Left lung (tissue), 4 donors: ENCODE measurements at regions not wholly inside any gene's neighbourhood (a gene's known extent, or its start where the extent isn't known, plus 50 kb on each side); places are given as distances from the start of the nearest gene placed in this dataset.
A peak's percentile ranks its signal among the peaks of the same experiment; 100 is the strongest.

ENCODE experiments used
- ATAC-seq: fragments of 200-7000 bp; cut with Tn5 transposase; one replicate; pipeline ENCODE4 v1.9.1; 2020; ENCODE audit warnings: moderate library complexity
- DNase-seq, 4 donors: peaks; one replicate each; pipeline ENCODE4 v3.0.0-alpha.2; 2013 to 2020
- H3K27ac ChIP-seq, 2 donors: fragments of 200-600 bp; sonication (generic) in 1 of 2; one replicate each; pipeline versions ENCODE4 v1.5.0 to v1.8.0; 2020 to 2021
- H3K27me3 ChIP-seq, 2 donors: fragments of 200-600 bp; sonication (generic) in 1 of 2; one replicate each; pipeline versions ENCODE4 v1.5.0 to v1.8.0; 2020 to 2021
- H3K36me3 ChIP-seq, 2 donors: fragments of 200-600 bp; sonication (generic) in 1 of 2; one replicate each; pipeline versions ENCODE4 v1.5.0 to v1.8.0; 2020 to 2021
- H3K4me1 ChIP-seq, 2 donors: fragments of 200-600 bp; one replicate each; pipeline ENCODE4 v1.8.0; 2021
- H3K4me3 ChIP-seq, 2 donors: fragments of 200-600 bp; sonication (generic) in 1 of 2; one replicate each; pipeline versions ENCODE4 v1.5.0 to v1.8.0; 2020 to 2021; ENCODE audit warnings: mild to moderate bottlenecking in 1 of 2
- H3K9me3 ChIP-seq, 2 donors: fragments of 200-600 bp; sonication (generic) in 1 of 2; one replicate each; pipeline versions ENCODE4 v1.5.0 to v1.8.0; 2020 to 2021
- intact Hi-C, 2 donors: fragments of 100-400 bp; cut with DNase I; formaldehyde crosslinking; loops; one replicate each; pipeline versions ENCODE4 v1.11.2 to v1.14.2; 2022
- TF ChIP-seq, protein P1 (sequence below), 2 donors: fragments of 200-600 bp; sonication (generic) in 1 of 2; IDR thresholded peaks; one replicate each; pipeline versions ENCODE4 v1.5.0 to v1.8.0; 2021; ENCODE audit warnings: antibody characterized with exemption in 2 of 2
- donor health status: DM: no; HTN: yes; CAD: no.
- donor health status: DM: no; HTN: no; CAD: no.

DNA sequence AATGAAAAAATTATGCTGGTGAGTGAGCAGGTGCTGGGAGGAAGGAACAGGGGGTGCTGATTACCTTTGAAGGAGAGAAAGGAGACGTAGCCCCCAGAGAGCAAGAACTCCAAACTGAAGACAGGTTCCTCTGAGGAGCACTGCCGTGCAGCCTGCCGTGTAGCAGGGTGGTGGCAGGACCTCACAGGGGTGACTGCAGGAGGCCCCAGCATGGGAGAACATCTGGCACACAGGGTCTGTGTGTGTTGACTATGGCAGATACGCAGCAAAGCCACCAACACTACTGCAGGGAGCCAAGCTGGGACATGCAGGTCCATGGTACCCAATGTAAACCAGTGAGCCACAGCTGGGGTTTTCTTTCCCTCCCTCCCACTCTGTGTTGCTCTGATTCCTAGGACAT, 192.1 kb upstream of the PDE1C start:
- Histone ChIP-seq H3K4me3 (no peak overlapping the region), H3K27me3 (no peaks in the 10 kb centered on the region), H3K4me1 (no peaks in the 10 kb centered on the region), H3K9me3 (no peaks in the 10 kb centered on the region), H3K36me3 (no peaks in the 10 kb centered on the region), H3K27ac (no peak overlapping the region)
- ATAC-seq (no peak), DNase-seq (peak in 1 of 4 donors; percentile 27)
- intact Hi-C loops, result no loop called here
- TF ChIP-seq, protein P1, sequence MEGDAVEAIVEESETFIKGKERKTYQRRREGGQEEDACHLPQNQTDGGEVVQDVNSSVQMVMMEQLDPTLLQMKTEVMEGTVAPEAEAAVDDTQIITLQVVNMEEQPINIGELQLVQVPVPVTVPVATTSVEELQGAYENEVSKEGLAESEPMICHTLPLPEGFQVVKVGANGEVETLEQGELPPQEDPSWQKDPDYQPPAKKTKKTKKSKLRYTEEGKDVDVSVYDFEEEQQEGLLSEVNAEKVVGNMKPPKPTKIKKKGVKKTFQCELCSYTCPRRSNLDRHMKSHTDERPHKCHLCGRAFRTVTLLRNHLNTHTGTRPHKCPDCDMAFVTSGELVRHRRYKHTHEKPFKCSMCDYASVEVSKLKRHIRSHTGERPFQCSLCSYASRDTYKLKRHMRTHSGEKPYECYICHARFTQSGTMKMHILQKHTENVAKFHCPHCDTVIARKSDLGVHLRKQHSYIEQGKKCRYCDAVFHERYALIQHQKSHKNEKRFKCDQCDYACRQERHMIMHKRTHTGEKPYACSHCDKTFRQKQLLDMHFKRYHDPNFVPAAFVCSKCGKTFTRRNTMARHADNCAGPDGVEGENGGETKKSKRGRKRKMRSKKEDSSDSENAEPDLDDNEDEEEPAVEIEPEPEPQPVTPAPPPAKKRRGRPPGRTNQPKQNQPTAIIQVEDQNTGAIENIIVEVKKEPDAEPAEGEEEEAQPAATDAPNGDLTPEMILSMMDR (IDR thresholded peaks at IDR 0.05), result no peak

DNA sequence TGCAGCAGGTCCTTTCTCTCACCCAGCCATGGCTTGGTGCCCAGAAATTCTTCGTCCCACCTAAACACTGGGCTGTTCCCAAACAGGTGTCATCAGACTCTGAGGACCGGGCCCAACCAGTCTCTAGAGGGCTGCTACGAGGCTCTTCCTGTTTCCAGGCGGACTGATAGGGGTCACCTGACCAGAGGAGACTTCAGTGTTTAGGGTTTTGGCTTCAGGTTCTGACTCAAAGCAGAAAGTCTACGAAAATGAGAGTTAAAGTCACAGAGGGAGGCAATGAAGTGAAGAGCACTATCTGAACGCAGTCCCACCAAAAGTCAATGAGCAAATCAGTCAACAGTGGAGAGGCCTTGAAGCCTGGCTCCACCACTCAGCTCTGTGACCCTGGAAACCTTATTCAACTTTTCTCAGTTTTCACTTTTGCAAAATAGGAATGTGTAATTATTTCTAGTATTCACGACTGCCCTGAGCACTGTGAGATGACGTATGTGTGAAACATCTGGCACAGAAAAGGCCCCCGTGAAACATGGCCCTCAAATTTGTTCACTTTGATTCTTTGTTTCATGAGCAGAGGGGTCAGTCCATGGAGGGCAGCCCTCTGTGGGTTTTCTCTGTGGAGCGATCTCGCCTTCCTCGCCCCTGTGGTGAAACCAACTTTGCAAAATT, 189.9 kb upstream of the PDE1C start:
- Histone ChIP-seq H3K36me3 (no peaks in the 10 kb centered on the region), H3K4me1 (no peaks in the 10 kb centered on the region), H3K9me3 (no peaks in the 10 kb centered on the region), H3K27me3 (no peaks in the 10 kb centered on the region), H3K4me3 (no peak overlapping the region), H3K27ac (no peak overlapping the region)
- ATAC-seq, result no peak
- intact Hi-C loops, result no loop called here
- DNase-seq, result peak in 1 of 4 donors; percentile 13
- TF ChIP-seq, protein P1 (IDR thresholded peaks at IDR 0.05), result no peak

DNA sequence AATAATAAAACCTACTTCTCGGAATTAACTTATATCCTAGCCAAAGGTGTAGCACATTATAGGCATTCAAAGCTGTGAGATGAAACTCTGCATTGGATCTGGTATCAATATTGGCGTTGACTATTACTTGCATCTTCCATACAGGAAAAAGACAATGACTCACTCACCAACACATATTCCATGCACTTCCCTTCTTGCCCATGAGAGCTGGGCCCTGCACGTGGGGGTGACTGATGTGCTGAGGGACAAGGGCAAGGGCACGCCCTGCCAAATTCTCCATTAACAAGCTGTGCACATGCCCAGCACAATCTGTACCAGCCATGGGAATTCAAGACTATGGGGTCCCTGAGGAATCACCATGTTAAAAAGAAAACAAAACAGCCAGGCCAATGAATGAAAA, 188.1 kb upstream of the PDE1C start:
- TF ChIP-seq, protein P1 (IDR thresholded peaks at IDR 0.05), result no peak
- H3K27ac ChIP-seq, result no peak overlapping the region
- H3K4me1 ChIP-seq, result no peaks in the 10 kb centered on the region
- no peaks in the 10 kb centered on the region for H3K9me3 ChIP-seq
- ATAC-seq, result no peak
- no peaks in the 10 kb centered on the region for H3K27me3 ChIP-seq
- H3K4me3 ChIP-seq, result no peak overlapping the region
- intact Hi-C loops, result no loop called here
- DNase-seq, result no peak
- no peaks in the 10 kb centered on the region for H3K36me3 ChIP-seq

DNA sequence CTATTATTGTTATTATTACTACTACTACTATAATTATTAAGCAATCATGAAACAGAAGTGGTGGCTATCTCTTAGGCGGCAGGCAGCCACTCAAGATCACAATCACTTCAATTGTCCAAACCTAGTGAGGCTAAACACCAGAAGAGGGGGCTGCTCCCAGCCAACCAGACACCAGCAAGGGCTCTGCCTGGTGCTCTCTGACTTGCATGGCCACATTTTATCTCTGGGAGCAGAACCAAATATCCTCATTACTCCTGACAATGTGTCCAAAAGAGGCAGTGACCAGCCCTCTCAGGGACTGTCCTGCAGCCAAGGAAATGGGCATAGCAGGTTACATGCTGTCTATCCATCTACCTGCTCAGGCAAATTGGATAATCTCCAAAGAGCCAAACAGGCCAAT, 187.4 kb upstream of the PDE1C start:
- H3K4me1 ChIP-seq, result no peaks in the 10 kb centered on the region
- no peak for DNase-seq
- no peaks in the 10 kb centered on the region for H3K36me3 ChIP-seq
- H3K27ac ChIP-seq, result no peak overlapping the region
- no peaks in the 10 kb centered on the region for H3K27me3 ChIP-seq
- intact Hi-C loops, result no loop called here
- TF ChIP-seq, protein P1 (IDR thresholded peaks at IDR 0.05), result no peak
- ATAC-seq, result no peak
- no peak overlapping the region for H3K4me3 ChIP-seq
- H3K9me3 ChIP-seq, result no peaks in the 10 kb centered on the region

DNA sequence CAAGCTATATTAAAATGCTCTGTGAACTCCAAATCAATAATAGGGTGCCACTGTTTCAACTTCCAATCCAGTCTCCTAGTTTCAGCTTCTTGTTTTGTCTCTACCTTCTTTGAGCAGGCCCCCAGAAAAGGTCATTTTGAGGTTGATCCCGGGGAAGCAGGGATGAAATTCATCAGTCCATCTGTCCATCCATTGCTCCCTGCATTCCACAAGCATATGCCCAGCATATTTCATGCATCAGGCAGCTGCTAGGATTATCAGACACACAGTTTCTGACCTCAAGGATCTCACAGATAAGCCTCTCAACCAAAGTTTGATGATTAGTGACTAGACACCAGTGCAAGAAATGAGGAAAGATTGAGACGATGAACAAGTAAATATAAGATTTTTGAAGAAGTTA, 186.6 kb upstream of the PDE1C start:
- Histone ChIP-seq H3K4me3 (no peak overlapping the region), H3K27me3 (no peaks in the 10 kb centered on the region), H3K4me1 (no peaks in the 10 kb centered on the region), H3K27ac (no peak overlapping the region), H3K9me3 (no peaks in the 10 kb centered on the region), H3K36me3 (no peaks in the 10 kb centered on the region)
- DNase-seq, result no peak
- ATAC-seq, result no peak
- TF ChIP-seq, protein P1 (IDR thresholded peaks at IDR 0.05), result no peak
- intact Hi-C loops, result no loop called here
